ENCODE measurements at regions not wholly inside any gene's neighbourhood (a gene's known extent, or its start where the extent isn't known, plus 50 kb on each side); places are given as distances from the start of the nearest gene placed in this dataset.
"Not testable (repeated sequence)": the region's sequence is repeated elsewhere in the genome, so short reads cannot be mapped to it uniquely, and the experiment has no call there.

DNA sequence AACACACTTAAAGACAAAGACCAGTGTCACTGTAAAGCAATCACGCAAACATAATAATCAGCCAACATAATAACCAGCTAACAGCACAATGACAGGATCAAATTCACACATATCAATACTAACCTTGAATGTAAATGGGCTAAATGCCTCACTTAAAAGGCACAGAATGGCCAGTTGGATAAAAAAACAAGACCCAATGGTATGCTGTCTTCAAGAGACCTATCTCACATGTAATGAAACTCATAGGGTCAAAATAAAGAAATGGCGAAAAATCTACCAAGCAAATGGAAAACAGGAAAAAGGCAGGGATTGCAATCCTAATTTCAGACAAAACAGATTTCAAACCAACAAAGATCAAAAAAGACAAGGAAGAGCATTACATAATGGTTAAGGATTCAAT is 78.2 kb upstream of the RAB12 start:
- TF ChIP-seq, protein P1, sequence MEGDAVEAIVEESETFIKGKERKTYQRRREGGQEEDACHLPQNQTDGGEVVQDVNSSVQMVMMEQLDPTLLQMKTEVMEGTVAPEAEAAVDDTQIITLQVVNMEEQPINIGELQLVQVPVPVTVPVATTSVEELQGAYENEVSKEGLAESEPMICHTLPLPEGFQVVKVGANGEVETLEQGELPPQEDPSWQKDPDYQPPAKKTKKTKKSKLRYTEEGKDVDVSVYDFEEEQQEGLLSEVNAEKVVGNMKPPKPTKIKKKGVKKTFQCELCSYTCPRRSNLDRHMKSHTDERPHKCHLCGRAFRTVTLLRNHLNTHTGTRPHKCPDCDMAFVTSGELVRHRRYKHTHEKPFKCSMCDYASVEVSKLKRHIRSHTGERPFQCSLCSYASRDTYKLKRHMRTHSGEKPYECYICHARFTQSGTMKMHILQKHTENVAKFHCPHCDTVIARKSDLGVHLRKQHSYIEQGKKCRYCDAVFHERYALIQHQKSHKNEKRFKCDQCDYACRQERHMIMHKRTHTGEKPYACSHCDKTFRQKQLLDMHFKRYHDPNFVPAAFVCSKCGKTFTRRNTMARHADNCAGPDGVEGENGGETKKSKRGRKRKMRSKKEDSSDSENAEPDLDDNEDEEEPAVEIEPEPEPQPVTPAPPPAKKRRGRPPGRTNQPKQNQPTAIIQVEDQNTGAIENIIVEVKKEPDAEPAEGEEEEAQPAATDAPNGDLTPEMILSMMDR (conservative IDR thresholded peaks at IDR 0.05; ENCODE audit: low read depth, low read length), result not testable (repeated sequence)
- not testable (repeated sequence) for TF ChIP-seq EZH2 (IDR thresholded peaks at IDR 0.05; ENCODE audit: low read length, unreplicated experiment)
